Left renal cortex interstitium (tissue), 4 donors: ENCODE measurements at regions not wholly inside any gene's neighbourhood (a gene's known extent, or its start where the extent isn't known, plus 50 kb on each side); places are given as distances from the start of the nearest gene placed in this dataset.
"Not testable (repeated sequence)": the region's sequence is repeated elsewhere in the genome, so short reads cannot be mapped to it uniquely, and the experiment has no call there.

Experiments used
- DNase-seq, 4 donors: peaks; one replicate each; pipeline ENCODE4 v3.0.0-alpha.2; 2013; ENCODE audit warnings: low read depth in 4 of 4, low spot score in 2 of 4, missing footprints in 1 of 4

GRCh38 chr16:9663588-9663987 is 518.6 kb downstream of the GRIN2A start:
- DNase-seq, result no peak

GRCh38 chr16:9665851-9666271 is 516.4 kb downstream of the GRIN2A start:
- DNase-seq, result no peak

GRCh38 chr16:9666834-9667480 is 515.3 kb downstream of the GRIN2A start:
- no peak for DNase-seq

- DNase-seq, result no peak
Measured at GRCh38 chr16:9670033-9670432, 512.2 kb downstream of the GRIN2A start.

GRCh38 chr16:9670616-9671015 is 511.6 kb downstream of the GRIN2A start:
- DNase-seq, result not testable (repeated sequence)

- DNase-seq, result not testable (repeated sequence)
Measured at GRCh38 chr16:9676560-9677300, 505.5 kb downstream of the GRIN2A start.

GRCh38 chr16:9677301-9677653 is 505.0 kb downstream of the GRIN2A start:
- DNase-seq, result no peak

GRCh38 chr16:9679213-9679767 is 502.9 kb downstream of the GRIN2A start:
- no peak for DNase-seq

GRCh38 chr16:9680019-9680655 is 502.1 kb downstream of the GRIN2A start:
- DNase-seq, result no peak

GRCh38 chr16:9680968-9681367 is 501.3 kb downstream of the GRIN2A start:
- DNase-seq, result no peak

GRCh38 chr16:9681508-9681907 is 500.7 kb downstream of the GRIN2A start:
- DNase-seq, result no peak

- DNase-seq, result no peak
Measured at GRCh38 chr16:9682320-9682719, 499.9 kb downstream of the GRIN2A start.

- no peak for DNase-seq
Measured at GRCh38 chr16:9683677-9684076, 498.6 kb downstream of the GRIN2A start.

- no peak for DNase-seq
Measured at GRCh38 chr16:9687737-9688319, 494.4 kb downstream of the GRIN2A start.

GRCh38 chr16:9689597-9689996 is 492.6 kb downstream of the GRIN2A start:
- no peak for DNase-seq

- DNase-seq, result no peak
Measured at GRCh38 chr16:9695152-9695551, 487.1 kb downstream of the GRIN2A start.
